ENCODE measurements at regions not wholly inside any gene's neighbourhood (a gene's known extent, or its start where the extent isn't known, plus 50 kb on each side); places are given as distances from the start of the nearest gene placed in this dataset.

DNA sequence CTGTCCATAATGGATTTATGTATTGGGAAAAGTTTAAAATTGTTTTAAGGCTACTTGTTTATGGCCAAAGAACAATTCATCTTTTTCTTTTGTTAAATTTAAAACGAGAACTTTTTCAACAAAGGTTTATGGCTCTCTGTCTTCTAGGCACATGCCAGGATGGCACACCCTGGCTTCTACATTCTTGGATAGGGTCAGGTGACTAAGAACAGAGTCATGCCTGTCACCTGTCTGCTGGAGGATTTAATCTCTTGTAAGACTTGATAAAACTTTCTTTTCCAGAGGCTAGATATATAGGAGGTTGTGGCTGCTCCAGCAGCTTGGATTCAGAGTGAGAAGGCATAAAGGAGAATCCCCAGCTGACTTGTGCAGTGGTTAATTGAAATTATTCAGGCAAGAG is 915.4 kb downstream of the GATA3 start:
- H3K27me3 ChIP-seq (ENCODE audit: insufficient read depth, poor library complexity, severe bottlenecking) = no peaks in the 10 kb centered on the region
- no peak for TF ChIP-seq POLR2AphosphoS5 (IDR thresholded peaks at IDR 0.05; ENCODE audit: low read depth)
- TF ChIP-seq SPI1 (IDR thresholded peaks at IDR 0.05; ENCODE audit: borderline replicate concordance, low read depth) = no peak
- TF ChIP-seq, protein P1, sequence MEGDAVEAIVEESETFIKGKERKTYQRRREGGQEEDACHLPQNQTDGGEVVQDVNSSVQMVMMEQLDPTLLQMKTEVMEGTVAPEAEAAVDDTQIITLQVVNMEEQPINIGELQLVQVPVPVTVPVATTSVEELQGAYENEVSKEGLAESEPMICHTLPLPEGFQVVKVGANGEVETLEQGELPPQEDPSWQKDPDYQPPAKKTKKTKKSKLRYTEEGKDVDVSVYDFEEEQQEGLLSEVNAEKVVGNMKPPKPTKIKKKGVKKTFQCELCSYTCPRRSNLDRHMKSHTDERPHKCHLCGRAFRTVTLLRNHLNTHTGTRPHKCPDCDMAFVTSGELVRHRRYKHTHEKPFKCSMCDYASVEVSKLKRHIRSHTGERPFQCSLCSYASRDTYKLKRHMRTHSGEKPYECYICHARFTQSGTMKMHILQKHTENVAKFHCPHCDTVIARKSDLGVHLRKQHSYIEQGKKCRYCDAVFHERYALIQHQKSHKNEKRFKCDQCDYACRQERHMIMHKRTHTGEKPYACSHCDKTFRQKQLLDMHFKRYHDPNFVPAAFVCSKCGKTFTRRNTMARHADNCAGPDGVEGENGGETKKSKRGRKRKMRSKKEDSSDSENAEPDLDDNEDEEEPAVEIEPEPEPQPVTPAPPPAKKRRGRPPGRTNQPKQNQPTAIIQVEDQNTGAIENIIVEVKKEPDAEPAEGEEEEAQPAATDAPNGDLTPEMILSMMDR (IDR thresholded peaks at IDR 0.05; ENCODE audit: insufficient read depth, low read length) = no peak
- TF ChIP-seq GABPA (IDR thresholded peaks at IDR 0.05; ENCODE audit: low read depth) = no peak
- TF ChIP-seq, protein P2, sequence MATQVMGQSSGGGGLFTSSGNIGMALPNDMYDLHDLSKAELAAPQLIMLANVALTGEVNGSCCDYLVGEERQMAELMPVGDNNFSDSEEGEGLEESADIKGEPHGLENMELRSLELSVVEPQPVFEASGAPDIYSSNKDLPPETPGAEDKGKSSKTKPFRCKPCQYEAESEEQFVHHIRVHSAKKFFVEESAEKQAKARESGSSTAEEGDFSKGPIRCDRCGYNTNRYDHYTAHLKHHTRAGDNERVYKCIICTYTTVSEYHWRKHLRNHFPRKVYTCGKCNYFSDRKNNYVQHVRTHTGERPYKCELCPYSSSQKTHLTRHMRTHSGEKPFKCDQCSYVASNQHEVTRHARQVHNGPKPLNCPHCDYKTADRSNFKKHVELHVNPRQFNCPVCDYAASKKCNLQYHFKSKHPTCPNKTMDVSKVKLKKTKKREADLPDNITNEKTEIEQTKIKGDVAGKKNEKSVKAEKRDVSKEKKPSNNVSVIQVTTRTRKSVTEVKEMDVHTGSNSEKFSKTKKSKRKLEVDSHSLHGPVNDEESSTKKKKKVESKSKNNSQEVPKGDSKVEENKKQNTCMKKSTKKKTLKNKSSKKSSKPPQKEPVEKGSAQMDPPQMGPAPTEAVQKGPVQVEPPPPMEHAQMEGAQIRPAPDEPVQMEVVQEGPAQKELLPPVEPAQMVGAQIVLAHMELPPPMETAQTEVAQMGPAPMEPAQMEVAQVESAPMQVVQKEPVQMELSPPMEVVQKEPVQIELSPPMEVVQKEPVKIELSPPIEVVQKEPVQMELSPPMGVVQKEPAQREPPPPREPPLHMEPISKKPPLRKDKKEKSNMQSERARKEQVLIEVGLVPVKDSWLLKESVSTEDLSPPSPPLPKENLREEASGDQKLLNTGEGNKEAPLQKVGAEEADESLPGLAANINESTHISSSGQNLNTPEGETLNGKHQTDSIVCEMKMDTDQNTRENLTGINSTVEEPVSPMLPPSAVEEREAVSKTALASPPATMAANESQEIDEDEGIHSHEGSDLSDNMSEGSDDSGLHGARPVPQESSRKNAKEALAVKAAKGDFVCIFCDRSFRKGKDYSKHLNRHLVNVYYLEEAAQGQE (IDR thresholded peaks at IDR 0.05; ENCODE audit: insufficient replicate concordance, low read depth) = no peak
- H3K4me3 ChIP-seq (replicated peaks; ENCODE audit: insufficient read depth, low read length) = no peak overlapping the region
- no peak for DNase-seq (ENCODE audit: low read depth in 1 of 2, low spot score in 1 of 2)
- H3K27ac ChIP-seq (replicated peaks) = no peak overlapping the region

DNA sequence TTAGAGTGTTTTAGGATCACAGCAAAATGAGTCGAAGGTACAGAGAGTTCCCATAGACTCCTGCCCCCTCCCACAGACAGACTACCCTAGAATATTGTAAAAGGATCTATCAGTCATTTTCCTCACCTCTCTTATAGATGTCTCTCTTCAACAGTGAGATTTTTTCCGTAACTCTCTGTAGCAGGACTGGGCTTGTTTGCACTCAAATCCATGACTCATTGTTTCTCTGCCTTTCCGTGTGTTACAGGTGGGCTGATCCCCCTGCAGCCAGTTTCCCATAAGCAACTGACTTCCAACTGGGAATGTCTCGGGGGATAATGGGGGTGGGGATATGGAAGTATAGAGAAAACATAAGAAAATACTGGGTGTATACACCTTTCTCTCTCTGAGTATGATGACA is 921.0 kb downstream of the GATA3 start:
- Histone ChIP-seq H3K4me3 (replicated peaks; ENCODE audit: insufficient read depth, low read length) (no peak overlapping the region), H3K27ac (replicated peaks) (no peak overlapping the region), H3K27me3 (ENCODE audit: insufficient read depth, poor library complexity, severe bottlenecking) (no peaks in the 10 kb centered on the region)
- TF ChIP-seq, protein P1 (IDR thresholded peaks at IDR 0.05; ENCODE audit: insufficient read depth, low read length) = no peak
- TF ChIP-seq SPI1 (IDR thresholded peaks at IDR 0.05; ENCODE audit: borderline replicate concordance, low read depth) (no peak), POLR2AphosphoS5 (IDR thresholded peaks at IDR 0.05; ENCODE audit: low read depth) (no peak), GABPA (IDR thresholded peaks at IDR 0.05; ENCODE audit: low read depth) (no peak)
- TF ChIP-seq, protein P2 (IDR thresholded peaks at IDR 0.05; ENCODE audit: insufficient replicate concordance, low read depth) = no peak
- DNase-seq (ENCODE audit: low read depth in 1 of 2, low spot score in 1 of 2) = no peak

DNA sequence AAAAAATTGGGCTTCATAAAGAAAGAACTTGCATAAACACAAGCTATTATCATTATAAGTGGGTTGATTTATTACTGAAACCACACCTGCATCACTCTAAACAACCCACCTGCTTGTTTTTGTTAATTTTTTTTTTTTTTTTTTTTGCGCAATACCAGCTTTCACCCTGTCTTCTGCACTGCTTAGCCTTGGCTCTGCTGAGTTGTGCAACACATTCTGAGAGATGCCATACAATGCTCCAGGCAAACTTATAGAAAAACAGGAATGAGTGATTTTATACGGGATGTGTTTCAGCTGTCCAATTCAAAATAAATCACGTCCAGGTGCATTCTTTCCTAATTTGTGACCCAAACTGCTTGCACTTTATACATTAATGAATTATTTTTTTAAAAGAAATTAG is 923.6 kb downstream of the GATA3 start:
- no peak for DNase-seq (ENCODE audit: low read depth in 1 of 2, low spot score in 1 of 2)
- TF ChIP-seq, protein P2 (IDR thresholded peaks at IDR 0.05; ENCODE audit: insufficient replicate concordance, low read depth) = no peak
- no peak for TF ChIP-seq POLR2AphosphoS5 (IDR thresholded peaks at IDR 0.05; ENCODE audit: low read depth)
- TF ChIP-seq, protein P1 (IDR thresholded peaks at IDR 0.05; ENCODE audit: insufficient read depth, low read length) = no peak
- no peak for TF ChIP-seq SPI1 (IDR thresholded peaks at IDR 0.05; ENCODE audit: borderline replicate concordance, low read depth)
- no peak overlapping the region for H3K4me3 ChIP-seq (replicated peaks; ENCODE audit: insufficient read depth, low read length)

More for the DNA sequence above, 923.6 kb downstream of the GATA3 start:
- no peaks in the 10 kb centered on the region for H3K27me3 ChIP-seq (ENCODE audit: insufficient read depth, poor library complexity, severe bottlenecking)
- H3K27ac ChIP-seq (replicated peaks) = no peak overlapping the region

Data from HL-60 (cell line).